ENCODE measurements at regions not wholly inside any gene's neighbourhood (a gene's known extent, or its start where the extent isn't known, plus 50 kb on each side); places are given as distances from the start of the nearest gene placed in this dataset.

DNA sequence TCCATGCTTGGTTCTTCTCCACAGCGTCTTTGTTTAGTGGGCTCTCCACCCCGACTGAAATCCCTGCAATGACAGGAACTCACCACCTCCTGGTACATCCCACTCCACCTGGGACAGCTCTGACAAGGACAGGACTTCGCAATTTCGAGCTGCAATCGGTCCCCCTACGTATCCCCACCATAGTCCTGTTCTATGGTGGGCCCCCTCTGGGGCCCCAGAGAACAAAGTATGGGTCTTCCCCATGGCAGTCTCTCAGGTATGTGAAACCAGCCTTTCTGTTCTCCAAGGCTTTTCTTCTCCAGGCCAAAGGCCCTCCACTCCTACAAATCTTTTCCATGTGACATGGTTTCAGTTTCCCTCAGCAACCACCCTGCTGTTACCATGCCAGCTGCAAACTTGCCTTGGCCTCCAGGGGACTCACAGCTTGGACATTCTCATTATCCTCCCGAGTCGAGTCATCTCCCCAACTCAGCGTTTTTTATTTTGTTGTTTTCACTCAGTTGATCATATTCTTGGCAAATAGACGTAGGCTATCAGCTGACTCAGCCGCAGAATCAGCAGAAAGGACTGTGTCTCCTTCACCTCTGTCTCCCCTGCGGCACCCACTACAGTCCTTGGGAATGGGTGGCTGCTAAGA is 233.3 kb downstream of the OPA1 start:
- TF ChIP-seq POLR2A (IDR thresholded peaks at IDR 0.05), result peak in 1 of 2 donors; percentile 21
- TF ChIP-seq, protein P1, sequence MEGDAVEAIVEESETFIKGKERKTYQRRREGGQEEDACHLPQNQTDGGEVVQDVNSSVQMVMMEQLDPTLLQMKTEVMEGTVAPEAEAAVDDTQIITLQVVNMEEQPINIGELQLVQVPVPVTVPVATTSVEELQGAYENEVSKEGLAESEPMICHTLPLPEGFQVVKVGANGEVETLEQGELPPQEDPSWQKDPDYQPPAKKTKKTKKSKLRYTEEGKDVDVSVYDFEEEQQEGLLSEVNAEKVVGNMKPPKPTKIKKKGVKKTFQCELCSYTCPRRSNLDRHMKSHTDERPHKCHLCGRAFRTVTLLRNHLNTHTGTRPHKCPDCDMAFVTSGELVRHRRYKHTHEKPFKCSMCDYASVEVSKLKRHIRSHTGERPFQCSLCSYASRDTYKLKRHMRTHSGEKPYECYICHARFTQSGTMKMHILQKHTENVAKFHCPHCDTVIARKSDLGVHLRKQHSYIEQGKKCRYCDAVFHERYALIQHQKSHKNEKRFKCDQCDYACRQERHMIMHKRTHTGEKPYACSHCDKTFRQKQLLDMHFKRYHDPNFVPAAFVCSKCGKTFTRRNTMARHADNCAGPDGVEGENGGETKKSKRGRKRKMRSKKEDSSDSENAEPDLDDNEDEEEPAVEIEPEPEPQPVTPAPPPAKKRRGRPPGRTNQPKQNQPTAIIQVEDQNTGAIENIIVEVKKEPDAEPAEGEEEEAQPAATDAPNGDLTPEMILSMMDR (IDR thresholded peaks at IDR 0.05), result peak in 3 of 6 experiments; percentile 34 to 41 (median 35)

Measured in adrenal gland (tissue), 5 donors.